ENCODE measurements at regions not wholly inside any gene's neighbourhood (a gene's known extent, or its start where the extent isn't known, plus 50 kb on each side); places are given as distances from the start of the nearest gene placed in this dataset.

- no peak for DNase-seq (ENCODE audit: low read depth)
Measured at GRCh38 chr11:79578116-79578515, 137.3 kb upstream of the TENM4 start.

GRCh38 chr11:79575701-79576100 is 134.9 kb upstream of the TENM4 start:
- no peak for DNase-seq (ENCODE audit: low read depth)

- no peak for DNase-seq (ENCODE audit: low read depth)
Measured at GRCh38 chr11:79570104-79570503, 129.3 kb upstream of the TENM4 start.

- no peak for DNase-seq (ENCODE audit: low read depth)
Measured at GRCh38 chr11:79564288-79564925, 123.6 kb upstream of the TENM4 start.

- no peak for DNase-seq (ENCODE audit: low read depth)
Measured at GRCh38 chr11:79561496-79561895, 120.7 kb upstream of the TENM4 start.

GRCh38 chr11:79550809-79551208 is 110.0 kb upstream of the TENM4 start:
- no peak for DNase-seq (ENCODE audit: low read depth)

GRCh38 chr11:79547256-79547655 is 106.4 kb upstream of the TENM4 start:
- DNase-seq (ENCODE audit: low read depth), result no peak

- no peak for DNase-seq (ENCODE audit: low read depth)
Measured at GRCh38 chr11:79546351-79546750, 105.5 kb upstream of the TENM4 start.

GRCh38 chr11:79544361-79544760 is 103.5 kb upstream of the TENM4 start:
- DNase-seq (ENCODE audit: low read depth), result no peak

- no peak for DNase-seq (ENCODE audit: low read depth)
Measured at GRCh38 chr11:79543101-79543500, 102.3 kb upstream of the TENM4 start.

GRCh38 chr11:79541466-79541865 is 100.6 kb upstream of the TENM4 start:
- DNase-seq (ENCODE audit: low read depth), result no peak

- no peak for DNase-seq (ENCODE audit: low read depth)
Measured at GRCh38 chr11:79538775-79539174, 97.9 kb upstream of the TENM4 start.

- no peak for DNase-seq (ENCODE audit: low read depth)
Measured at GRCh38 chr11:79536155-79536917, 95.5 kb upstream of the TENM4 start.

- DNase-seq (ENCODE audit: low read depth), result no peak
Measured at GRCh38 chr11:79535606-79536005, 94.8 kb upstream of the TENM4 start.

- DNase-seq (ENCODE audit: low read depth), result no peak
Measured at GRCh38 chr11:79525257-79525656, 84.4 kb upstream of the TENM4 start.

GRCh38 chr11:79522626-79523025 is 81.8 kb upstream of the TENM4 start:
- no peak for DNase-seq (ENCODE audit: low read depth)

- DNase-seq (ENCODE audit: low read depth), result no peak
Measured at GRCh38 chr11:79520086-79520485, 79.3 kb upstream of the TENM4 start.

GRCh38 chr11:79515781-79516180 is 75.0 kb upstream of the TENM4 start:
- no peak for DNase-seq (ENCODE audit: low read depth)

- DNase-seq (ENCODE audit: low read depth), result no peak
Measured at GRCh38 chr11:79514695-79515094, 73.9 kb upstream of the TENM4 start.

- no peak for DNase-seq (ENCODE audit: low read depth)
Measured at GRCh38 chr11:79514290-79514689, 73.5 kb upstream of the TENM4 start.

- DNase-seq (ENCODE audit: low read depth), result no peak
Measured at GRCh38 chr11:79512706-79513469, 72.1 kb upstream of the TENM4 start.

GRCh38 chr11:79510960-79511359 is 70.1 kb upstream of the TENM4 start:
- DNase-seq (ENCODE audit: low read depth), result no peak

- no peak for DNase-seq (ENCODE audit: low read depth)
Measured at GRCh38 chr11:79508461-79508860, 67.6 kb upstream of the TENM4 start.
